MM.1S (cell line): ENCODE measurements at regions not wholly inside any gene's neighbourhood (a gene's known extent, or its start where the extent isn't known, plus 50 kb on each side); places are given as distances from the start of the nearest gene placed in this dataset.

Source experiments
- DNase-seq: peaks from one replicate; pipeline ENCODE4 v3.0.0-alpha.2; 2015
- H2AFZ ChIP-seq: fragments of 300-600 bp; sonication (generic); 2 replicates; pipeline ENCODE4 v1.6.0; 2016; ENCODE audit warnings: antibody characterized with exemption, low read length
- H3F3A ChIP-seq: fragments of 300-600 bp; sonication (generic); 2 replicates; pipeline ENCODE4 v1.6.1; 2016; ENCODE audit warnings: mild to moderate bottlenecking, antibody characterized with exemption, low read length, moderate library complexity, mixed read lengths; ENCODE audit not compliant: insufficient read depth
- H3K27ac ChIP-seq: fragments of 300-600 bp; sonication (generic); 2 replicates; pipeline ENCODE4 v1.5.1; 2016; ENCODE audit warnings: mild to moderate bottlenecking, low read length
- H3K27me3 ChIP-seq: fragments of 300-600 bp; sonication (generic); replicated peaks from 2 replicates; pipeline ENCODE4 v1.6.0; 2016; ENCODE audit warnings: low read length; ENCODE audit not compliant: insufficient read depth
- H3K36me3 ChIP-seq: fragments of 300-600 bp; sonication (generic); replicated peaks from 2 replicates; pipeline ENCODE4 v1.6.1; 2016; ENCODE audit warnings: mild to moderate bottlenecking, low read length, mixed read lengths; ENCODE audit not compliant: insufficient read depth
- H3K4me1 ChIP-seq: fragments of 300-600 bp; sonication (generic); 2 replicates; pipeline ENCODE4 v1.6.1; 2016; ENCODE audit warnings: low read length, mixed read lengths
- H3K4me2 ChIP-seq: fragments of 300-600 bp; sonication (generic); 2 replicates; pipeline ENCODE4 v1.6.0; 2016; ENCODE audit warnings: low read depth, low read length
- H3K4me3 ChIP-seq: fragments of 300-600 bp; sonication (generic); 2 replicates; pipeline ENCODE4 v1.5.1; 2016; ENCODE audit warnings: low read length, mixed read lengths
- H3K79me2 ChIP-seq: fragments of 300-600 bp; sonication (generic); 2 replicates; pipeline ENCODE4 v1.6.1; 2016; ENCODE audit warnings: mixed run types, low read length, mixed read lengths
- H3K9ac ChIP-seq: fragments of 300-600 bp; sonication (generic); 2 replicates; pipeline ENCODE4 v1.6.1; 2016; ENCODE audit warnings: low read length, mixed read lengths
- H3K9me2 ChIP-seq: fragments of 300-600 bp; sonication (generic); replicated peaks from 2 replicates; pipeline ENCODE4 v1.6.1; 2016; ENCODE audit warnings: mild to moderate bottlenecking, low read length, mixed read lengths; ENCODE audit not compliant: insufficient read depth
- H3K9me3 ChIP-seq: fragments of 300-600 bp; sonication (generic); replicated peaks from 2 replicates; pipeline ENCODE4 v1.6.1; 2016; ENCODE audit warnings: mild to moderate bottlenecking, low read length, mixed read lengths; ENCODE audit not compliant: insufficient read depth
- H4K20me1 ChIP-seq: fragments of 300-600 bp; sonication (generic); 2 replicates; pipeline ENCODE4 v1.6.1; 2016; ENCODE audit warnings: mild to moderate bottlenecking, low read length, moderate library complexity, mixed read lengths; ENCODE audit not compliant: insufficient read depth
- EZH2 ChIP-seq: fragments of 300-600 bp; sonication (generic); optimal IDR thresholded peaks from 2 replicates; pipeline ENCODE3; 2017; ENCODE audit warnings: low read depth, mild to moderate bottlenecking, antibody characterized with exemption, low read length, mixed read lengths
- EZH2phosphoT487 ChIP-seq: fragments of 300-600 bp; sonication (generic); IDR thresholded peaks from 2 replicates; pipeline ENCODE4 v1.6.1; 2018; ENCODE audit warnings: antibody characterized with exemption, low read length
- TF ChIP-seq, protein P1 (sequence below): fragments of 300-600 bp; sonication (generic); IDR thresholded peaks from 2 replicates; pipeline ENCODE4 v1.5.1; 2016; ENCODE audit warnings: antibody characterized with exemption, low read length, mixed read lengths

DNA sequence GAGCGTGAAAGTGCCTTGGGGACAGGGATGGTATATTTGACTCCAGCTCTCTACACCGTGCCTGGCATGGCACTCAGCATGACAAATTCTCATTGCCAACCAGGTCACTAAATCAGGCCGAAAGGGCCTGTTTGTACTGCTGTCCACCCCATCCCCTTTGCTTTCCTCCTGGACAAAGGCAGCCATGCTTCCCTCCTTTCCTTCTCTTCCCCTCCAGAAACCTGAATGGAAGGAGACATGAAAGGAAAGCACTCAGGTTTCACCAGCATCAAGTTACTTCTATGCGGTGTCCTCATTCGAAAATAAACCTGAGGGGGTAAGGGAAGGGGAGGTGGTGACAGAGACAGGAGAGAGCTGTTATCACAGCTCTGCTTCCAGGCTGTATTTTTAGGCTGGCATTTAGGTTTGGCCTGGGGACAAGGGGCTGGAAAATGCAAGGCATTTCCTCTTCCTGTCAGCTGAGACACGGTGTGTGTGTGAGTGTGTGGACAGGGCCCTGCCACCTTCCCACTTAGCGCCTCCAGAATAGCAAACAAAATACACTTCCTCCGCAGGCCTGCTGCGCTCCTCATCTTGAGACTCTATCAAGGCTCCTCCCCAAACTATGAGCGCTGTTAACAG is 79.9 kb upstream of the COL13A1 start:
- no peak overlapping the region for H3K4me2 ChIP-seq
- no peaks in the 10 kb centered on the region for H3K4me1 ChIP-seq
- no peaks in the 10 kb centered on the region for H3K9me3 ChIP-seq
- no peak for TF ChIP-seq EZH2phosphoT487
- no peak for TF ChIP-seq EZH2
- TF ChIP-seq, protein P1, sequence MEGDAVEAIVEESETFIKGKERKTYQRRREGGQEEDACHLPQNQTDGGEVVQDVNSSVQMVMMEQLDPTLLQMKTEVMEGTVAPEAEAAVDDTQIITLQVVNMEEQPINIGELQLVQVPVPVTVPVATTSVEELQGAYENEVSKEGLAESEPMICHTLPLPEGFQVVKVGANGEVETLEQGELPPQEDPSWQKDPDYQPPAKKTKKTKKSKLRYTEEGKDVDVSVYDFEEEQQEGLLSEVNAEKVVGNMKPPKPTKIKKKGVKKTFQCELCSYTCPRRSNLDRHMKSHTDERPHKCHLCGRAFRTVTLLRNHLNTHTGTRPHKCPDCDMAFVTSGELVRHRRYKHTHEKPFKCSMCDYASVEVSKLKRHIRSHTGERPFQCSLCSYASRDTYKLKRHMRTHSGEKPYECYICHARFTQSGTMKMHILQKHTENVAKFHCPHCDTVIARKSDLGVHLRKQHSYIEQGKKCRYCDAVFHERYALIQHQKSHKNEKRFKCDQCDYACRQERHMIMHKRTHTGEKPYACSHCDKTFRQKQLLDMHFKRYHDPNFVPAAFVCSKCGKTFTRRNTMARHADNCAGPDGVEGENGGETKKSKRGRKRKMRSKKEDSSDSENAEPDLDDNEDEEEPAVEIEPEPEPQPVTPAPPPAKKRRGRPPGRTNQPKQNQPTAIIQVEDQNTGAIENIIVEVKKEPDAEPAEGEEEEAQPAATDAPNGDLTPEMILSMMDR, result no peak
- H3K4me3 ChIP-seq, result no peak overlapping the region
- DNase-seq, result no peak
- H3F3A ChIP-seq, result no peaks in the 10 kb centered on the region
- H3K79me2 ChIP-seq, result no peaks in the 10 kb centered on the region
- no peak overlapping the region for H2AFZ ChIP-seq
- H4K20me1 ChIP-seq, result no peaks in the 10 kb centered on the region; the same call in 1 of the 2 replicates
- H3K27me3 ChIP-seq, result peaks cover 82% of the 10 kb centered on the region
- no peaks in the 10 kb centered on the region for H3K9me2 ChIP-seq
- H3K27ac ChIP-seq, result no peak overlapping the region
- no peaks in the 10 kb centered on the region for H3K36me3 ChIP-seq
- H3K9ac ChIP-seq, result no peak overlapping the region

DNA sequence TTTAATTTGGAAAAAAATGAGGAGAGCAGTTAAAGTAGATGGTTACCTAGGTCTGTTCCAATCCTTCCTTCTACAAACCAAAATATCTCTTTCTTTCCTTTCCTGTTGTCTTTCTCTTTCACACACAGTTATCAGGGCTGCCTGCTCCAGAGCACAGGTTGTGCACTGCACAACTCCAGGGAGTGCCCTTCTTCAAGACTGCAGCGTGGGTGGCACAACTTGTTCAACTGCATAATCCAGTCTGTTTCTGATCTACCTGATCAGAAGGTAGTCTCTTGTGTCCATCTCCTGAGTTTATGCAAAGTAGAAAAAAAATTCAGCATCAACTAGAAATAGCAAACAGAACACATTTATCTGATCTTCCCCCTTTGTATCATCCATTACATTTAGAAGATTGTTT is 78.1 kb upstream of the COL13A1 start:
- no peak overlapping the region for H3K9ac ChIP-seq
- no peaks in the 10 kb centered on the region for H3K79me2 ChIP-seq
- H3K36me3 ChIP-seq, result no peaks in the 10 kb centered on the region
- H3K27me3 ChIP-seq, result peaks cover 84% of the 10 kb centered on the region
- TF ChIP-seq EZH2 (no peak), EZH2phosphoT487 (no peak)
- TF ChIP-seq, protein P1, result no peak
- H3K4me2 ChIP-seq, result no peak overlapping the region
- no peak overlapping the region for H3K4me3 ChIP-seq
- H3K9me2 ChIP-seq, result no peaks in the 10 kb centered on the region
- H3K27ac ChIP-seq, result no peak overlapping the region
- no peak overlapping the region for H2AFZ ChIP-seq
- H3K9me3 ChIP-seq, result no peaks in the 10 kb centered on the region
- H3F3A ChIP-seq, result no peaks in the 10 kb centered on the region
- no peaks in the 10 kb centered on the region; the same call in 1 of the 2 replicates for H4K20me1 ChIP-seq
- H3K4me1 ChIP-seq, result no peaks in the 10 kb centered on the region
- no peak for DNase-seq

DNA sequence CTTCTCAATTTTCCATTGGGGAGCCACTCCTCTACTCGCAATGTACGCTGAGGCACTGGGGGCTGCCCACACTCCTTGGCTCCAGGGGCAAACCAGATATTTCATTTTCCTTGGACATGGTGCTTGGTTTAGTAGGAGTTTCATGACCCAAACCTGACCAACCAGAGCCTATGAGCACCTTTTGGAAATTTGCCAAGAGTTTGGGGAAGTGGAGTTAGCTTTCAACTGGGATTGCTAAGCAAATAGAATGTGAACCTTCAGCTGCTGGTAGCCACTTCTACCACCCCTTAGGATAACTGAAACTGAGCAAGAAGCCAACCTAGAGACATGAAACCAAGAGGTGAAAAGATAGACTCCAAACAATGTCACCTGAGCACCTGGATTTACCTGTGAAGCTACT is 74.9 kb upstream of the COL13A1 start:
- Histone ChIP-seq H2AFZ (no peak overlapping the region), H3K4me1 (no peaks in the 10 kb centered on the region), H4K20me1 (no peaks in the 10 kb centered on the region), H3K27me3 (peaks cover 96% of the 10 kb centered on the region), H3K4me3 (no peak overlapping the region), H3K79me2 (no peaks in the 10 kb centered on the region), H3K4me2 (no peak overlapping the region), H3K27ac (no peak overlapping the region), H3K9me2 (no peaks in the 10 kb centered on the region), H3K9me3 (no peaks in the 10 kb centered on the region), H3F3A (no peaks in the 10 kb centered on the region), H3K9ac (no peak overlapping the region), H3K36me3 (no peaks in the 10 kb centered on the region)
- no peak for DNase-seq
- TF ChIP-seq, protein P1, result no peak
- TF ChIP-seq EZH2phosphoT487 (no peak), EZH2 (no peak)
